Lower leg skin (tissue), 4 donors: ENCODE measurements at regions not wholly inside any gene's neighbourhood (a gene's known extent, or its start where the extent isn't known, plus 50 kb on each side); places are given as distances from the start of the nearest gene placed in this dataset.

Experiments used
- DNase-seq, 2 donors: peaks; one replicate each; pipeline ENCODE4 v3.0.0-alpha.2; 2019; ENCODE audit warnings: low spot score in 2 of 2
- H3K4me3 ChIP-seq: fragments of 200-600 bp; sonication (generic); 2 replicates; pipeline ENCODE4 v1.5.1; 2017; ENCODE audit warnings: mild to moderate bottlenecking, low read depth; ENCODE audit not compliant: poor library complexity, severe bottlenecking
- POLR2A ChIP-seq, 2 donors: fragments of 450-650 bp; IDR thresholded peaks; one replicate each; pipeline ENCODE4 v1.6.1; 2016 to 2017; ENCODE audit warnings: antibody characterized with exemption in 2 of 2, mild to moderate bottlenecking in 1 of 2, moderate library complexity in 1 of 2
- WGBS, 2 donors: methylation state at CpG; one replicate each; pipeline ENCODE4 v1.1.5; 2018; 5-methylcytosine and 5-hydroxymethylcytosine counted together
- intact Hi-C: fragments of 100-400 bp; cut with DNase I; formaldehyde crosslinking; loops from one replicate; pipeline ENCODE4 v1.15.0; 2023; ENCODE audit warnings: low total_unique reads
- TF ChIP-seq, protein P1 (sequence below), 3 donors: fragments of 450-650 bp; IDR thresholded peaks; one replicate each; pipeline ENCODE4 v1.5.1; 2016; ENCODE audit warnings: antibody characterized with exemption in 3 of 3, mild to moderate bottlenecking in 3 of 3, moderate library complexity in 2 of 3

DNA sequence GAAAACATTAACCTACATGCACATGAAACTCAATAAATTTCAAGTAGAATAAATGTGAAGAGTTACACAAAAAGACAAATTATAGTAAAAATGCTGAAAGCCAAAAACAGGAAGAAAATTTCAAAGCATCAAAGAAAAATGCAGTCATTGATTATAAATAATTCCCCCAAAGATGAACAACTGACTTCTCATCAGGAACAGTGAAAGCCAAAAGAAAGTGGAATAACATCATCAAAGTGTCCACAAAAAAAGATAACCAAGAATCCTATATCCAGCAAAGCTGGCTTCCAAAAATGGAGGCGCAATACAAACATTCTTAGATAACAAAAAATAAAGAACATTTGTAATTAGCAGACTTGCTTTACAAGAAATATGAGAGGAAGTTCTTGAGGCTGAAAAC lies 161.6 kb downstream of the CMPK2 start:
- no peak for DNase-seq
- intact Hi-C loops, result no loop called here
- TF ChIP-seq, protein P1, sequence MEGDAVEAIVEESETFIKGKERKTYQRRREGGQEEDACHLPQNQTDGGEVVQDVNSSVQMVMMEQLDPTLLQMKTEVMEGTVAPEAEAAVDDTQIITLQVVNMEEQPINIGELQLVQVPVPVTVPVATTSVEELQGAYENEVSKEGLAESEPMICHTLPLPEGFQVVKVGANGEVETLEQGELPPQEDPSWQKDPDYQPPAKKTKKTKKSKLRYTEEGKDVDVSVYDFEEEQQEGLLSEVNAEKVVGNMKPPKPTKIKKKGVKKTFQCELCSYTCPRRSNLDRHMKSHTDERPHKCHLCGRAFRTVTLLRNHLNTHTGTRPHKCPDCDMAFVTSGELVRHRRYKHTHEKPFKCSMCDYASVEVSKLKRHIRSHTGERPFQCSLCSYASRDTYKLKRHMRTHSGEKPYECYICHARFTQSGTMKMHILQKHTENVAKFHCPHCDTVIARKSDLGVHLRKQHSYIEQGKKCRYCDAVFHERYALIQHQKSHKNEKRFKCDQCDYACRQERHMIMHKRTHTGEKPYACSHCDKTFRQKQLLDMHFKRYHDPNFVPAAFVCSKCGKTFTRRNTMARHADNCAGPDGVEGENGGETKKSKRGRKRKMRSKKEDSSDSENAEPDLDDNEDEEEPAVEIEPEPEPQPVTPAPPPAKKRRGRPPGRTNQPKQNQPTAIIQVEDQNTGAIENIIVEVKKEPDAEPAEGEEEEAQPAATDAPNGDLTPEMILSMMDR (IDR thresholded peaks at IDR 0.05), result no peak
- no peak for TF ChIP-seq POLR2A (IDR thresholded peaks at IDR 0.05)
- 93 to 96% methylated on average over 1 of the region's 1 CpG for WGBS, 2 donors
- no peak overlapping the region for H3K4me3 ChIP-seq

DNA sequence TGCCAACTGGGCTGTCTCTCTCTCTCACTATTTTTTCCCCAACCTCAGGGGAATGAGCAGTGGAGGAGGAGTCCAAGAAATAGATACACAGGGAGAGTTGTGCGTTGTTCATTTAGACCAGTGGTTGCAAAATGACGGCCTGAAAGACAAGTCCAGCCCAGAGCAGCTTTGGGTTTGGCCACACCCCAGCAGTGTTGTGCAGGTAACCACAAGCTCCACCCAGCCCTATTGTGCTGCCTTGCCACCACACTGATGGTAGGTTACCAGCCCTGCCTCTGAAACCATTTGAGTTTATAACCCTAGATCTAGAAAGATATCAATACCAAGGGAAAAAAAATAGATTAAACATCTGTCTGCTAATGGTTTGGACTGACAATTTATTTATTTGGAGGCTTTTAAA lies 144.3 kb downstream of the CMPK2 start:
- intact Hi-C loops, result no loop called here
- 91 to 92% methylated on average over 2 of the region's 2 CpGs for WGBS, 2 donors
- no peak for TF ChIP-seq POLR2A (IDR thresholded peaks at IDR 0.05)
- TF ChIP-seq, protein P1 (IDR thresholded peaks at IDR 0.05), result no peak

DNA sequence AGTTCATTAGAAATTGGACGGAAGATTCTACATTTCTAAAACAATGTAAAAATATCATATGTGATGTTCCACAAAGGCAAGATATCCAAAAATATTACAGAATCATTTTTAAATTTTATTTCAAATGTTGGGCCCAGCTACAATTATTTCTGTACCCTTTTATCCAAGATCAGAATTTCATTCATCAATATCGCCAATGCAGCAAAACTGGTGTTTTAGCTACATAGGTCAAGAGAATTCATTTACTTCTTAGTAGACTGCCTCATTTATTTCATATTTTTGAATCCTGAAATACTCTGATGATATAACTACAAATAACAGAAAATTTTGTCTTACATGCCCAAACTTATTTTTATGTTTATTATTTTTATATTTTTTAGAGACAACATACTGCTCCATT lies 143.1 kb downstream of the CMPK2 start:
- DNase-seq, result no peak
- 95 to 99% methylated on average over 2 of the region's 2 CpGs for WGBS, 2 donors
- TF ChIP-seq, protein P1 (IDR thresholded peaks at IDR 0.05), result no peak
- no peak for TF ChIP-seq POLR2A (IDR thresholded peaks at IDR 0.05)
- intact Hi-C loops, result no loop called here
- H3K4me3 ChIP-seq, result no peak overlapping the region

More for the DNA sequence above, 144.3 kb downstream of the CMPK2 start:
- DNase-seq, result no peak
- no peak overlapping the region for H3K4me3 ChIP-seq

DNA sequence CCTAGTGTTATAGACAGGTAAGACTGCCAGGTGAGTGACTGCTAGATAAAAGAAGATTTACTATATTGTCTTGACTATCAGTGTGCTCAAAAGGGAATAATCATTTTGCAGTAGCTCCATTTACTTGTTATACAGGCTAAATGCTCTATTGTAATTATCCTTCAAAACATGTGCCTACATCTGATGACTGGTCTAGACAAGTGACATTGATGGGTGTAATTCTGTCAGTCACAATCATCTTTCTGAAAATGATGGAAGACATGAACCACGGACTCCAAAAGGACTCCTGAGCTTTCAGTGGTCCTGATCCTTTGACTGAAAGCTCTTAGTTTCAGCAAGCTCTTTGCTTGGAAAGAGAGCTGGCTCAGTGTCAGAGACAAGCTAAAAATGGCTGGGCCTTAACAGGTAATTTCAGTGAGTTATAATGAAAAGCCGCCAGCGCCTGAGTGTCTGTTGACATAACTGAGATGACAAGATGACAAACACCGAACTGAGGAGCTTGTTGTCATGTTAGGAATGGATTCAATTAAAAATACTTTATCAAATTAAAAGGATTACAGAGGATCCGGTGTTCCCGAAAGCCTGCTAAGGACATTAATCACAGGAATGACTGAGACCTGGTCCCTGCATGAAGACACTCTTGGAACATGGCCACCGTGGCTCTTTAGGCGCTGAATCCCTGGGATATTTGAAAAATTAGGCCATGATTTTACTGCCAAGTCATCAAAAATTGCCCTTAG lies 141.7 kb downstream of the CMPK2 start:
- intact Hi-C loops, result no loop called here
- 43 to 44% methylated on average over 8 of the region's 8 CpGs for WGBS, 2 donors
- no peak for TF ChIP-seq POLR2A (IDR thresholded peaks at IDR 0.05)
- TF ChIP-seq, protein P1 (IDR thresholded peaks at IDR 0.05), result no peak
- no peak for DNase-seq
- no peak overlapping the region for H3K4me3 ChIP-seq

DNA sequence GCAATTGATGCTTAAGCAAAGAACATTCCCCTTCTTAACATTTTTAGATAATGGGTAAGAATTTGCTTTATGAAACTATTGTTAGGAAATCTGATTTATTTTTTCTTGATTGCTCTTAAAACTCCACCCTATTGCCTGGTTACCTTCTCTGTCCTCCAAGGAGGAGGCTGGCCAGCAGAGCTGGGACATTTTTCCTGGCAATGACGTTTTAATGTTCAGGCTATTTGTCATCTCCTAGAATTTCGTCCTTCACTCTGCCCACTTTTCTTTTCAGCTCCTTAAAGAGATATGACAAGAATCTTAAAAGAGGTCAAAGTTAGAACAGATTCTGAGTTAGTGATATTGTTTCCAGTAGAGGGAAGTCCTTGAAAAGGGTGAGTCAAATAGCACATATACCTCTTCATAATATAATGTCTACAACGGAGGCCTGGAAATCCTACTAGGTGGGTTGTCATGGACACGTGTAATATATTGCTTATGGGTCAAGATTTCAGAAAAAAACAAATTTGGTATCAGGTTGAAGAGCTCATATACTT lies 141.0 kb downstream of the CMPK2 start:
- intact Hi-C loops, result no loop called here
- DNase-seq, result no peak
- 50 to 55% methylated on average over 4 of the region's 4 CpGs for whole genome bisulfite sequencing, 2 donors
- TF ChIP-seq, protein P1 (IDR thresholded peaks at IDR 0.05), result no peak
- no peak for TF ChIP-seq POLR2A (IDR thresholded peaks at IDR 0.05)
- H3K4me3 ChIP-seq, result no peak overlapping the region
